ENCODE measurements at regions not wholly inside any gene's neighbourhood (a gene's known extent, or its start where the extent isn't known, plus 50 kb on each side); places are given as distances from the start of the nearest gene placed in this dataset.

DNA sequence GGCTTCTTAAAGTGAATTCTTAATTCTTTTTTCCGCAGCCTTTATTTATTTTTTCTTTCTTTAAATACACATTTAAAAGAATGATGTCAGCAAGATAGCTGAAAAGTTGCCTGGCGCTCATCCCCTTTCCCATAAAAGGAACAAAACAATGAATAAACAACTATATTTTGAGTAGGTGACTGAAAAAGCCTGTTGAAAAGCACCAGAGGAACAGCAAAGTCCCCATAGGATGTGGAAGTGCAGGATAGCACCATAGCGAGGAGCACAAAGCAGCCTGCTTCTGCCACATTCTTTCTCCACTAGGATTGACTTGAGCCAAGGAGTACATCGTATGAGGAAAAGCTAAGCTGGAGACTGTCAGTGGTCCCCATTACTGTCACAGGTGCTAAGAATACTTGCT is 754.9 kb downstream of the SQOR start:
- Histone ChIP-seq H3K4me1 (ENCODE audit: control insufficient read depth in 1 of 2, insufficient read depth in 2 of 2, low read length in 2 of 2) (no peaks in the 10 kb centered on the region), H3K27me3 (ENCODE audit: insufficient read depth, low read length) (no peaks in the 10 kb centered on the region), H3K4me2 (ENCODE audit: low read length) (no peak overlapping the region), H3K27ac (ENCODE audit: low read depth, low read length) (no peak overlapping the region), H3K9ac (ENCODE audit: low read length) (no peak overlapping the region), H3K9me3 (ENCODE audit: control insufficient read depth in 1 of 2, insufficient read depth in 1 of 2, low read depth in 1 of 2, low read length in 2 of 2) (peaks cover 0 to 31% of the 10 kb centered on the region in 2 experiments; a peak in 2 of 4 replicates), H3K36me3 (ENCODE audit: control insufficient read depth in 1 of 2, insufficient read depth in 2 of 2, low read length in 2 of 2) (no peaks in the 10 kb centered on the region), H2AFZ (ENCODE audit: low read depth, low read length, poor library complexity, severe bottlenecking) (no peak overlapping the region), H3K9me2 (ENCODE audit: insufficient read depth) (no peaks in the 10 kb centered on the region), H3K4me3 (replicated peaks in 1 of 2; ENCODE audit: low read depth in 1 of 2, low read length in 2 of 2) (no peak overlapping the region), H3K79me2 (ENCODE audit: insufficient read depth, low read length) (no peaks in the 10 kb centered on the region), H4K20me1 (ENCODE audit: insufficient read depth) (no peaks in the 10 kb centered on the region)
- RAD21 ChIA-PET (ENCODE audit: low non-redundant PET in 1 of 2, low total read pairs in 2 of 2, uncharacterized antibody in 2 of 2, unreplicated experiment in 2 of 2) = no interaction called here
- BruUV-seq (replicated peaks) = no TSS peak
- intact Hi-C loops (cut with micrococcal nuclease) = no loop called here
- POLR2A ChIA-PET = no interaction called here
- TF ChIP-seq ZNF274 (IDR thresholded peaks at IDR 0.05; ENCODE audit: low read depth, low read length) = no peak
- no peak for TF ChIP-seq ELF1 (IDR thresholded peaks at IDR 0.05; ENCODE audit: borderline replicate concordance, low read depth)
- no peak for TF ChIP-seq TCF7L2 (IDR thresholded peaks at IDR 0.05; ENCODE audit: borderline replicate concordance, extremely low read depth, insufficient read depth, insufficient read length)
- TF ChIP-seq YY1 (IDR thresholded peaks at IDR 0.05; ENCODE audit: extremely low read depth, insufficient replicate concordance, low read depth, low read length) = no peak
- no peak for TF ChIP-seq EZH2 (IDR thresholded peaks at IDR 0.05)
- no peak for TF ChIP-seq SIN3A (IDR thresholded peaks at IDR 0.05; ENCODE audit: low read depth)
- TF ChIP-seq CEBPB (IDR thresholded peaks at IDR 0.05; ENCODE audit: low read depth) = no peak
- no peak for TF ChIP-seq EZH2phosphoT487 (IDR thresholded peaks at IDR 0.05; ENCODE audit: borderline replicate concordance)
- no peak for TF ChIP-seq MAX (IDR thresholded peaks at IDR 0.05)
- no peak for TF ChIP-seq ZBTB33 (IDR thresholded peaks at IDR 0.05; ENCODE audit: extremely low read depth, insufficient replicate concordance, low read length)
- no peak for TF ChIP-seq ZFX (IDR thresholded peaks at IDR 0.05)
- no peak for DNase-seq (ENCODE audit: low read depth, low spot score)
- no peak for ATAC-seq
- CTCF ChIA-PET = no interaction called here

All from HCT116 (cell line).